WI38 (cell line): ENCODE measurements at regions not wholly inside any gene's neighbourhood (a gene's known extent, or its start where the extent isn't known, plus 50 kb on each side); places are given as distances from the start of the nearest gene placed in this dataset.
"Not testable (repeated sequence)": the region's sequence is repeated elsewhere in the genome, so short reads cannot be mapped to it uniquely, and the experiment has no call there.

Experiments used
- H3K4me3 ChIP-seq: 2 replicates; pipeline ENCODE4 v1.5.1; 2011; ENCODE audit warnings: low read depth, mild to moderate bottlenecking, control low read depth, low read length
- TF ChIP-seq, protein P1 (sequence below): IDR thresholded peaks from 2 replicates; pipeline ENCODE4 v1.5.1; 2012; ENCODE audit warnings: low read depth, mild to moderate bottlenecking, control low read depth, low read length

DNA sequence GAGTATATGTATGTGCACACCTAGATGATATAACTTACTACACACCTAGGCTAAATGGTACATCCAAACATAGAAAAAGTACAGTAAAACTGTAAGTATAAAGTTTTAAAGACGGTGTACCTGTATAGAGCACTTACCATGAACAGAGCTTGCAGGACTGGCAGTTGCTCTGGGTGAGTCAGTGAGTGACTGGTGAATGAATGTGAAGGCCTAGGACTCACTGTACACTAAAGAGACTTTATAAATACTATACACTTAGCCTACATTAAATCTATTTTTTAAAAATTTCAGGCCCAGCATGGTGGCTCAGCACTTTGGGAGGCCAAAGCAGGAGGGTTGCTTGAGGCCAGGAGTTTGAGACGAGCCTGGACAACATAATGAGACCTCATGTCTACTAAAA, 195.3 kb downstream of the FZD1 start:
- TF ChIP-seq, protein P1, sequence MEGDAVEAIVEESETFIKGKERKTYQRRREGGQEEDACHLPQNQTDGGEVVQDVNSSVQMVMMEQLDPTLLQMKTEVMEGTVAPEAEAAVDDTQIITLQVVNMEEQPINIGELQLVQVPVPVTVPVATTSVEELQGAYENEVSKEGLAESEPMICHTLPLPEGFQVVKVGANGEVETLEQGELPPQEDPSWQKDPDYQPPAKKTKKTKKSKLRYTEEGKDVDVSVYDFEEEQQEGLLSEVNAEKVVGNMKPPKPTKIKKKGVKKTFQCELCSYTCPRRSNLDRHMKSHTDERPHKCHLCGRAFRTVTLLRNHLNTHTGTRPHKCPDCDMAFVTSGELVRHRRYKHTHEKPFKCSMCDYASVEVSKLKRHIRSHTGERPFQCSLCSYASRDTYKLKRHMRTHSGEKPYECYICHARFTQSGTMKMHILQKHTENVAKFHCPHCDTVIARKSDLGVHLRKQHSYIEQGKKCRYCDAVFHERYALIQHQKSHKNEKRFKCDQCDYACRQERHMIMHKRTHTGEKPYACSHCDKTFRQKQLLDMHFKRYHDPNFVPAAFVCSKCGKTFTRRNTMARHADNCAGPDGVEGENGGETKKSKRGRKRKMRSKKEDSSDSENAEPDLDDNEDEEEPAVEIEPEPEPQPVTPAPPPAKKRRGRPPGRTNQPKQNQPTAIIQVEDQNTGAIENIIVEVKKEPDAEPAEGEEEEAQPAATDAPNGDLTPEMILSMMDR, result no peak

DNA sequence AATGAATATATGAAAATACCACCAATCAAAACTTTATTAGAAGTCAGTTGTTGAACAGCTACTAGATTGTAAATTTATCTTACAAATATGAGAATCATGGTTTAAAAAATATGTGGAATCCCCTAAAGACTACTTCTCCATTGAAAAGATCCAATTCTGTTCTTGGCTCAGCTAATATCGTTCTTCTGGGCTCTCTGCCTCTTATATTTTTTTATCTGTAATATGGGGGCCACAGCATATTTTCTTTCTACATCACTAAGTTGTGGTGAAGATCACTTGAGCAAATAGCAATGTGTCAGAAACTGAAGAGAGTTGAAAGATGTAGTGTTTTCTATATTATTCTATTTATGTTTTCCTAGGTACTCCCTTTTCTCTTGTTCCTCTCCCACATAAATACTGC, 198.1 kb downstream of the FZD1 start:
- no peak overlapping the region for H3K4me3 ChIP-seq
- TF ChIP-seq, protein P1, result no peak

More for the DNA sequence above, 195.3 kb downstream of the FZD1 start:
- H3K4me3 ChIP-seq, result no peak overlapping the region

DNA sequence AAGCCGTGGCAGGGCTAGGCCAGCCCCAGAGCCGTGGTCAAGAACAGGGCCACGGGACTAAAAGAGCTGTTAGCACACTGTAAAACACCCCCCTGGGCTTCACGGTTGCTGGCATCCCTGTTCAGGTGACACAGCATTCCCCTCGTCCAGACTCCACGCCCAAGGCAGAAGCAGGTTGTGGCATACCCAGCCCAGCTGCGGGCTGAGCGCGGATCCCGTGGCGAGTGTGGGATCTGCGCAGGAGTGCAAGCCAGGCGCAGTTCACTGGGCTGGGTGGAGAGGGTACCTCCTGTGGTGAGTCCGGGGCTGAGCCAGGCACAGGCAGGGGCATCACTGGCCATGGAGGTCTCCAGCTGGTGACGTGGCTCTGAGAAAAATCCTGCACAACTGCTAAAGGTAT, 199.1 kb downstream of the FZD1 start:
- TF ChIP-seq, protein P1, result no peak
- H3K4me3 ChIP-seq, result no peak overlapping the region

DNA sequence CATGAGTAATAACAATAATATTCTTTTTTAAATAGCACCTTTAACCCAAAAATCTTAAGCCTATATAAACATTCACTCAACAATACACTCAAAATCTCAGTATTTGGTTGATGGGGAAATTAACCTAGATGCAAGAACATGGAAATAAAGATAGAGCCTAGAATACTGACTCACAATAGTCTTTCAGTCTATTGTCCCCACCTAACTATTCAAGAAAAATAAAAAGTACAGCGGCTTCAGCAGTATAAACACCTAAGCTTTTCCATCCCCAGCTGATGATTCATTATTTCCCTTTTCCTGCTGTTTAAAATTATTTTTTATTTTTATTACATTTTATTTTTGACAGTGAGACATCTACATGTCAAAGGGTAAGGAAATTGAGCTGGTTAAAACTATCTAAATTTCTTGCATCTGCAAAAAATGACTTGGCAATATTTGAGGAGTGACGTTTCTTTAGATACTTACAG, 201.4 kb downstream of the FZD1 start:
- no peak overlapping the region for H3K4me3 ChIP-seq
- TF ChIP-seq, protein P1, result no peak

DNA sequence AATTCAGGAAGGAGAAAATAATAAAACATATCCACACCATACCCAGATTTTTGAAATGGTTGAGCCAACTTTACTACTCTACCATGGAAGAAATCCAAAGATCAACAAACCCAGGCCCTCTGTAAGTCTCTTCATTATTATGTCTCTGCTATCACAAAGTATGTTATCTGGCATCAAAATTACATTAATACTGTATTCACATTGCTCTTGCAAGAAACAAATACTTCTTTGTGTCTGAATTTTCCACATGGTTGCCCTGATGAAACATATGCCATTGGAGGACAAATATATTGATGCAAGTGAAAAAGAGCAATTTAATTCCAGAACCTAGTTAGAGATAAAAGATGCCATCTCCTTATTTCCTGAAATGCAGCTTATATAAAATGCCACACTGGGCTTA, 204.0 kb downstream of the FZD1 start:
- H3K4me3 ChIP-seq, result no peak overlapping the region
- TF ChIP-seq, protein P1, result no peak

DNA sequence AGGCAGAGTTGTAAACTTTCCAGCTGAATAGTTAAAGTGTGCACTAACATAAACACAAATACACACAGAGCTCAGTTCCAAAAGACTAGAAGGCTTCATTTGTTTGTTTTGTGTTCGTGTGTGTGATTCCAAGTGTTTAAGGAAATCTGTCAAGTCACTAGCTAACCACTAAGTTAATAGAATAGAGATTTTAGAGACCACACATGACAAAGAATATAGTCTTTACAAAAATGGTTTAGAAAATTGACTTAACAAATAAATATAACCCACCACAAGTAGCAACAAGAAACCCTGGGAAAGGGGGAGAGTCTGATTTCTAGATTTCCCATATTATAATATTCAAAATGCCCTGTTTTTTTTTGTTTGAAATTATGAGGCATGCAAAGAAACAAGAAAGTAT, 209.4 kb downstream of the FZD1 start:
- no peak overlapping the region for H3K4me3 ChIP-seq
- TF ChIP-seq, protein P1, result no peak

DNA sequence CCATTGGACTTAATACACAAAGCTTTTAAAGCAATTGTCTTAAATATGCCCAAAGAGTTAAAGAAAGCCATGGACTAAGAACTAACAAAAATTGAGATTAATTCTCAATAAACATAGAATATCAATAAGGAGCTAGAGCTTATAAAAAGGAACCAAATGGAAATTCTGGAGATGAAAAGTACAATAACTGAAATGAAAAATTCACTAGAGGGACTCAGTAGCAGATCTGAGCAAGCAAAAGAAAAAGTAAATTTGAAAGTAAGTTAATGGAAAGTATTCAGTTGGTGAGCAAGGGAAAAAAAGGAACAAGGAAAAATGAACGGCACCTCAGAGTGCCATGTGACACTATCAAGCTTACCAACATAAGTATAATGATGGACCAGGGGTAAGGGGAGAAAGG, 209.8 kb downstream of the FZD1 start:
- no peak overlapping the region for H3K4me3 ChIP-seq
- TF ChIP-seq, protein P1, result no peak

DNA sequence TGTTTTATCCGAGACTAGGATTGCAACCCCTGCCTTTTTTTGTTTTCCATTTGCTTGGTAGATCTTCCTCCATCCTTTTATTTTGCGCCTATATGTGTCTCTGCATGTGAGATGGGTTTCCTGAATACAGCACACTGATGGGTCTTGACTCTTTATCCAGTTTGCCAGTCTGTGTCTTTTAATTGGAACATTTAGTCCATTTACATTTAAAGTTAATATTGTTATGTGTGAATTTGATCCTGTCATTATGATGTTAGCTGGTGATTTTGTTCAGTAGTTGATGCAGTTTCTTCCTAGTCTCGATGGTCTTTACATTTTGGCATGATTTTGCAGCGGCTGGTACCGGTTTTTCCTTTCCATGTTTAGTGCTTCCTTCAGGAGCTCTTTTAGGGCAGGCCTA, 216.2 kb downstream of the FZD1 start:
- H3K4me3 ChIP-seq, result not testable (repeated sequence)
